Spleen (tissue), 11 donors: ENCODE measurements at regions not wholly inside any gene's neighbourhood (a gene's known extent, or its start where the extent isn't known, plus 50 kb on each side); places are given as distances from the start of the nearest gene placed in this dataset.

Source experiments
- DNase-seq: peaks from one replicate; pipeline ENCODE4 v3.0.0-alpha.2; 2020
- H3K27ac ChIP-seq, 8 donors: fragments of 200-600 bp; sonication (generic) in 7 of 8; 1 replicate in 4 of 8; 2 replicates in 4 of 8; pipeline versions ENCODE4 v1.5.0 to v1.8.0; 2016 to 2021; ENCODE audit warnings: inconsistent platforms in 4 of 8, mild to moderate bottlenecking in 4 of 8, moderate library complexity in 1 of 8
- H3K27me3 ChIP-seq, 7 donors: fragments of 200-600 bp; sonication (generic) in 6 of 7; replicated peaks in 1 of 7; 1 replicate in 4 of 7; 2 replicates in 3 of 7; pipeline versions ENCODE4 v1.5.0 to v1.8.0; 2016 to 2021; ENCODE audit warnings: inconsistent platforms in 3 of 7, mild to moderate bottlenecking in 1 of 7
- H3K36me3 ChIP-seq, 6 donors: fragments of 200-600 bp; sonication (generic) in 5 of 6; 1 replicate in 4 of 6; 2 replicates in 2 of 6; pipeline versions ENCODE4 v1.5.0 to v1.8.0; 2016 to 2021; ENCODE audit warnings: inconsistent platforms in 2 of 6
- H3K4me1 ChIP-seq, 6 donors: fragments of 200-600 bp; sonication (generic) in 5 of 6; 1 replicate in 3 of 6; 2 replicates in 3 of 6; pipeline versions ENCODE4 v1.5.0 to v1.8.0; 2016 to 2021; ENCODE audit warnings: inconsistent platforms in 3 of 6
- H3K4me3 ChIP-seq, 8 donors: fragments of 200-600 bp; sonication (generic) in 7 of 8; 1 replicate in 4 of 8; 2 replicates in 4 of 8; pipeline versions ENCODE4 v1.5.0 to v1.8.0; 2016 to 2021; ENCODE audit warnings: inconsistent platforms in 4 of 8, mild to moderate bottlenecking in 4 of 8, moderate library complexity in 2 of 8
- H3K9me3 ChIP-seq, 8 donors: fragments of 200-600 bp; sonication (generic) in 7 of 8; 1 replicate in 4 of 8; 2 replicates in 4 of 8; pipeline versions ENCODE4 v1.5.0 to v1.8.0; 2016 to 2021; ENCODE audit warnings: inconsistent platforms in 4 of 8
- POLR2A ChIP-seq, 3 donors: fragments of 450-650 bp; IDR thresholded peaks; one replicate each; pipeline ENCODE4 v1.5.1; 2017; ENCODE audit warnings: antibody characterized with exemption in 3 of 3, mild to moderate bottlenecking in 1 of 3
- POLR2AphosphoS5 ChIP-seq, 3 donors: sonication (generic); formaldehyde crosslinking; IDR thresholded peaks; one replicate each; pipeline ENCODE4 v1.5.1; 2017; ENCODE audit warnings: antibody characterized with exemption in 3 of 3
- WGBS, 5 donors: extraction: QIAGEN DNeasy Blood & Tissue Kit in 3 of 5; methylation state at CpG; one replicate each; pipeline versions ENCODE4 v1.1.5 to v1.1.7; 2013 to 2018; 5-methylcytosine and 5-hydroxymethylcytosine counted together
- intact Hi-C: fragments of 100-400 bp; cut with DNase I; formaldehyde crosslinking; loops from one replicate; pipeline ENCODE4 v1.15.0; 2023; ENCODE audit warnings: low total_unique reads
- TF ChIP-seq, protein P1 (sequence below), 11 experiments: fragments of 200-600 bp in 7 of 11; fragments of 450-650 bp in 4 of 11; sonication (generic) in 4 of 11; IDR thresholded peaks in 8 of 11; conservative IDR thresholded peaks in 3 of 11; 1 replicate in 7 of 11; 2 replicates in 4 of 11; pipeline versions ENCODE4 v1.4.0 to v1.8.0; 2016 to 2021; ENCODE audit warnings: antibody characterized with exemption in 11 of 11, inconsistent platforms in 4 of 11, mild to moderate bottlenecking in 1 of 11
- donor health status: healthy with polysubstance abuse.
- donor health status: DM: no; HTN: no; CAD: no; lungs with moderate emphysema.
- donor health status: DM: no; HTN: no; CAD: no.
- donor health status: Bipolar disorder and iron deficiency.
- donor health status: healthy.
- donor health status: DM: no; HTN: no; CAD: no.
- donor health status: DM: yes; HTN: yes; CAD: no.

GRCh38 chr18:25737710-25738311 is 352.6 kb downstream of the SS18 start:
- no peak for TF ChIP-seq POLR2A (IDR thresholded peaks at IDR 0.05)
- no peak for TF ChIP-seq POLR2AphosphoS5 (IDR thresholded peaks at IDR 0.05)
- TF ChIP-seq, protein P1, sequence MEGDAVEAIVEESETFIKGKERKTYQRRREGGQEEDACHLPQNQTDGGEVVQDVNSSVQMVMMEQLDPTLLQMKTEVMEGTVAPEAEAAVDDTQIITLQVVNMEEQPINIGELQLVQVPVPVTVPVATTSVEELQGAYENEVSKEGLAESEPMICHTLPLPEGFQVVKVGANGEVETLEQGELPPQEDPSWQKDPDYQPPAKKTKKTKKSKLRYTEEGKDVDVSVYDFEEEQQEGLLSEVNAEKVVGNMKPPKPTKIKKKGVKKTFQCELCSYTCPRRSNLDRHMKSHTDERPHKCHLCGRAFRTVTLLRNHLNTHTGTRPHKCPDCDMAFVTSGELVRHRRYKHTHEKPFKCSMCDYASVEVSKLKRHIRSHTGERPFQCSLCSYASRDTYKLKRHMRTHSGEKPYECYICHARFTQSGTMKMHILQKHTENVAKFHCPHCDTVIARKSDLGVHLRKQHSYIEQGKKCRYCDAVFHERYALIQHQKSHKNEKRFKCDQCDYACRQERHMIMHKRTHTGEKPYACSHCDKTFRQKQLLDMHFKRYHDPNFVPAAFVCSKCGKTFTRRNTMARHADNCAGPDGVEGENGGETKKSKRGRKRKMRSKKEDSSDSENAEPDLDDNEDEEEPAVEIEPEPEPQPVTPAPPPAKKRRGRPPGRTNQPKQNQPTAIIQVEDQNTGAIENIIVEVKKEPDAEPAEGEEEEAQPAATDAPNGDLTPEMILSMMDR (IDR thresholded peaks at IDR 0.05 in 8 of 11, conservative IDR thresholded peaks at IDR 0.05 in 3 of 11) = no peak
- intact Hi-C loops = no loop called here
- no peak for DNase-seq
- Histone ChIP-seq H3K27ac (no peak overlapping the region), H3K27me3 (peaks cover 0 to 3% (median 0%) of the 10 kb centered on the region in 7 donors), H3K4me3 (no peak overlapping the region), H3K4me1 (no peaks in the 10 kb centered on the region), H3K36me3 (no peaks in the 10 kb centered on the region), H3K9me3 (no peaks in the 10 kb centered on the region)
- WGBS, 5 donors = 85 to 92% (median 88%) methylated on average over 5 to 7 of the region's 7 CpGs

GRCh38 chr18:25736516-25736915 is 353.9 kb downstream of the SS18 start:
- H3K27ac ChIP-seq = no peak overlapping the region
- TF ChIP-seq, protein P1 (IDR thresholded peaks at IDR 0.05 in 8 of 11, conservative IDR thresholded peaks at IDR 0.05 in 3 of 11) = no peak
- TF ChIP-seq POLR2A (IDR thresholded peaks at IDR 0.05) (no peak), POLR2AphosphoS5 (IDR thresholded peaks at IDR 0.05) (no peak)
- no peaks in the 10 kb centered on the region for H3K36me3 ChIP-seq
- no peaks in the 10 kb centered on the region for H3K27me3 ChIP-seq
- intact Hi-C loops = no loop called here
- no peaks in the 10 kb centered on the region for H3K9me3 ChIP-seq
- WGBS, 5 donors = 76 to 88% (median 83%) methylated on average over 5 of the region's 5 CpGs
- no peak overlapping the region for H3K4me3 ChIP-seq
- no peak for DNase-seq
- no peaks in the 10 kb centered on the region for H3K4me1 ChIP-seq

DNA sequence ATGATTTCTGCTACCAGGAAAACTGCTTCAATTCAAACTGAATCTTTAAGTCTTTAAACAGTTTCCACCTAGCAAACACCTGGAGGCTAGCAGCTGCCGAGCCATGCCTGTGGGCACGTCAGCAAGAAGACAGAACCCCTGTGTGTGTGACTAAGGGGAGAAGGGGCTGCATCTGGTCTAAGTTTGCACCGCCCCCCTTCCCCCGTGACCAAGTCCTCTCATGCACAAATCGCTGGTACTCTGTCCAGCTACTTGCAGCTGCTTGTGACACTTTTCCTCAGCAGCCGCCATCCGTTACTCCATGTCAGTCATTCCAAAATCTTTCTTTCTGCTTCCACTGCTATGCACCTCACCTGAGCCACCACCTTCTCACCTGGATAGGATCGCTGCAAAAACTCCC is 355.0 kb downstream of the SS18 start:
- intact Hi-C loops = no loop called here
- Histone ChIP-seq H3K27ac (no peak overlapping the region), H3K9me3 (peaks cover 0 to 7% (median 3%) of the 10 kb centered on the region in 8 donors), H3K27me3 (no peaks in the 10 kb centered on the region), H3K36me3 (no peaks in the 10 kb centered on the region), H3K4me1 (no peaks in the 10 kb centered on the region), H3K4me3 (no peak overlapping the region)
- TF ChIP-seq POLR2A (IDR thresholded peaks at IDR 0.05) (no peak), POLR2AphosphoS5 (IDR thresholded peaks at IDR 0.05) (no peak)
- TF ChIP-seq, protein P1 (IDR thresholded peaks at IDR 0.05 in 8 of 11, conservative IDR thresholded peaks at IDR 0.05 in 3 of 11) = no peak
- DNase-seq = no peak
- 83 to 89% (median 86%) methylated on average over 8 of the region's 8 CpGs for WGBS, 5 donors

- no peaks in the 10 kb centered on the region for H3K27me3 ChIP-seq
- peaks cover 0 to 14% (median 5%) of the 10 kb centered on the region in 8 donors for H3K9me3 ChIP-seq
- intact Hi-C loops = no loop called here
- WGBS, 5 donors = 73 to 78% (median 76%) methylated on average over 2 of the region's 2 CpGs
- no peak for DNase-seq
- no peak overlapping the region for H3K4me3 ChIP-seq
- TF ChIP-seq POLR2AphosphoS5 (IDR thresholded peaks at IDR 0.05) (no peak), POLR2A (IDR thresholded peaks at IDR 0.05) (no peak)
- TF ChIP-seq, protein P1 (IDR thresholded peaks at IDR 0.05 in 8 of 11, conservative IDR thresholded peaks at IDR 0.05 in 3 of 11) = no peak
- no peak overlapping the region for H3K27ac ChIP-seq
- H3K36me3 ChIP-seq = no peaks in the 10 kb centered on the region
- no peaks in the 10 kb centered on the region for H3K4me1 ChIP-seq
These were observed 356.1 kb downstream of the SS18 start for GRCh38 chr18:25734336-25734735.
